ENCODE measurements at regions not wholly inside any gene's neighbourhood (a gene's known extent, or its start where the extent isn't known, plus 50 kb on each side); places are given as distances from the start of the nearest gene placed in this dataset.

GRCh38 chr3:94414418-94414817 is 351.6 kb downstream of the NSUN3 start:
- intact Hi-C loops (cut with DNase I), result no loop called here
- Histone ChIP-seq H3K4me1 (no peaks in the 10 kb centered on the region), H3K4me3 (no peak overlapping the region), H3K27me3 (no peaks in the 10 kb centered on the region), H3K36me3 (replicated peaks in 1 of 2; ENCODE audit: insufficient read depth in 1 of 2, low read depth in 2 of 2) (no peaks in the 10 kb centered on the region), H3K27ac (no peak overlapping the region), H3K9me3 (no peaks in the 10 kb centered on the region)
- ATAC-seq, result no peak
- TF ChIP-seq CTCF (IDR thresholded peaks at IDR 0.05), result no peak
- no peak for TF ChIP-seq POLR2A (IDR thresholded peaks at IDR 0.05)
- 67 to 78% methylated on average over 2 of the region's 2 CpGs for WGBS, 2 donors
- DNase-seq, result no peak

- no peak for ATAC-seq
- WGBS, 2 donors, result 63 to 66% methylated on average over 4 of the region's 4 CpGs
Observed at GRCh38 chr3:94416768-94417167, 353.9 kb downstream of the NSUN3 start.

GRCh38 chr3:94417963-94418455 is 355.1 kb downstream of the NSUN3 start:
- H3K27me3 ChIP-seq, result no peaks in the 10 kb centered on the region
- H3K36me3 ChIP-seq (replicated peaks in 1 of 2; ENCODE audit: insufficient read depth in 1 of 2, low read depth in 2 of 2), result no peaks in the 10 kb centered on the region
- H3K27ac ChIP-seq, result no peak overlapping the region
- ATAC-seq, result no peak
- no peak for TF ChIP-seq POLR2A (IDR thresholded peaks at IDR 0.05)
- no peak for TF ChIP-seq CTCF (IDR thresholded peaks at IDR 0.05)
- intact Hi-C loops (cut with DNase I), result no loop called here
- WGBS, 2 donors, result 77 to 89% methylated on average over 6 of the region's 6 CpGs
- no peaks in the 10 kb centered on the region for H3K9me3 ChIP-seq
- no peaks in the 10 kb centered on the region for H3K4me1 ChIP-seq
- H3K4me3 ChIP-seq, result no peak overlapping the region
- no peak for DNase-seq

More at GRCh38 chr3:94416768-94417167, 353.9 kb downstream of the NSUN3 start:
- no peak for TF ChIP-seq POLR2A (IDR thresholded peaks at IDR 0.05)
- no peak for TF ChIP-seq CTCF (IDR thresholded peaks at IDR 0.05)
- Histone ChIP-seq H3K36me3 (replicated peaks in 1 of 2; ENCODE audit: insufficient read depth in 1 of 2, low read depth in 2 of 2) (no peaks in the 10 kb centered on the region), H3K9me3 (no peaks in the 10 kb centered on the region), H3K4me1 (no peaks in the 10 kb centered on the region), H3K4me3 (no peak overlapping the region), H3K27me3 (no peaks in the 10 kb centered on the region), H3K27ac (no peak overlapping the region)
- intact Hi-C loops (cut with DNase I), result no loop called here
- no peak for DNase-seq

GRCh38 chr3:94420931-94421330 is 358.1 kb downstream of the NSUN3 start:
- intact Hi-C loops (cut with DNase I), result no loop called here
- no peak for TF ChIP-seq CTCF (IDR thresholded peaks at IDR 0.05)
- no peak for TF ChIP-seq POLR2A (IDR thresholded peaks at IDR 0.05)
- WGBS, 2 donors, result 64 to 81% methylated on average over 1 of the region's 1 CpG
- Histone ChIP-seq H3K4me1 (no peaks in the 10 kb centered on the region), H3K27me3 (no peaks in the 10 kb centered on the region), H3K9me3 (peaks cover 0 to under 1% (median 0%) of the 10 kb centered on the region in 3 donors), H3K36me3 (replicated peaks in 1 of 2; ENCODE audit: insufficient read depth in 1 of 2, low read depth in 2 of 2) (no peaks in the 10 kb centered on the region), H3K4me3 (no peak overlapping the region), H3K27ac (no peak overlapping the region)
- ATAC-seq, result no peak
- no peak for DNase-seq

GRCh38 chr3:94423578-94423977 is 360.7 kb downstream of the NSUN3 start:
- no peak for ATAC-seq

More at GRCh38 chr3:94423578-94423977, 360.7 kb downstream of the NSUN3 start:
- TF ChIP-seq CTCF (IDR thresholded peaks at IDR 0.05), result no peak
- TF ChIP-seq POLR2A (IDR thresholded peaks at IDR 0.05), result no peak
- H3K36me3 ChIP-seq (replicated peaks in 1 of 2; ENCODE audit: insufficient read depth in 1 of 2, low read depth in 2 of 2), result no peaks in the 10 kb centered on the region
- no peak for DNase-seq
- no peaks in the 10 kb centered on the region for H3K27me3 ChIP-seq
- H3K27ac ChIP-seq, result no peak overlapping the region
- no peaks in the 10 kb centered on the region for H3K4me1 ChIP-seq
- peaks cover 0 to 12% (median 0%) of the 10 kb centered on the region in 3 donors for H3K9me3 ChIP-seq
- intact Hi-C loops (cut with DNase I), result no loop called here
- no peak overlapping the region for H3K4me3 ChIP-seq

Data from body of pancreas (tissue), 4 donors.